ENCODE measurements at regions not wholly inside any gene's neighbourhood (a gene's known extent, or its start where the extent isn't known, plus 50 kb on each side); places are given as distances from the start of the nearest gene placed in this dataset.

- DNase-seq (ENCODE audit: low spot score): no peak
- TF ChIP-seq CTCF (IDR thresholded peaks at IDR 0.05): no peak
- no peak for ATAC-seq (ENCODE audit: low FRiP score)
Observed at GRCh38 chr21:41008351-41008750, 159.6 kb upstream of the BACE2 start.

- ATAC-seq (ENCODE audit: low FRiP score) (no peak), DNase-seq (ENCODE audit: low spot score) (no peak)
- no peak for TF ChIP-seq CTCF (IDR thresholded peaks at IDR 0.05)
Observed at GRCh38 chr21:41008974-41009373, 159.0 kb upstream of the BACE2 start.

DNA sequence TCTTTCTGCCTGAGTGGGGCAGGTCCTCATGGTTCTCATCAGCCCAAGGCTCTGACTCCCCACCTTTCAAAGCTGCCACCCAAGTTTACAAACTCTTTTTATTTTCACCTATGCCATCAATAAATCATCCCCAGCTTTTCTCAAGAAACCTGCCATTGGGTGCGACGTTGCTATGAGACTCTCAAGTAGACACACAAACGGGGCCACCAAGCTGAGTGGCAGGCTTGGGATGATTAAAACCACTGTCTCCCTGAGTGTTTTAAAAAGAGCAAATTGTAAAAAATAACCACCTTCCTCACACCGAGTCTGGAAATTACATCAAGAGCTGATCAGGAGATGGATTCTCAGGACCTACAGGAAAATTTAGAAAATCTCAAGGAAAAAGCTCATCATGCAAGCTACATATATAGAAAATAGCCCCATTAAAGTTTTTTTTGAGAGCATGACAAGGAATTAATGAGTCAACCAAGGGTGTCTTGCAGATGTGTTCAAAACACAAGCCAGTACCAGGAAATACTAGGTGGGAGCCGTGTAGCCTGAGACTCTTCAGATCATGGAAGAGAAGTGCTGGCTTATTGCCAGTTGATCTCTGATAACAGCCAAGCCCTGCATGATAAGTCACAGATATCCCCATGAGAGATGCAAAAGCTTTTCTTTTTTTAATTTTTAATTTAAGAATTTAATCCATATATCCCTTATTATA, 158.4 kb upstream of the BACE2 start:
- ATAC-seq (ENCODE audit: low FRiP score) (no peak), DNase-seq (ENCODE audit: low spot score) (no peak)
- no peak for TF ChIP-seq CTCF (IDR thresholded peaks at IDR 0.05)

DNA sequence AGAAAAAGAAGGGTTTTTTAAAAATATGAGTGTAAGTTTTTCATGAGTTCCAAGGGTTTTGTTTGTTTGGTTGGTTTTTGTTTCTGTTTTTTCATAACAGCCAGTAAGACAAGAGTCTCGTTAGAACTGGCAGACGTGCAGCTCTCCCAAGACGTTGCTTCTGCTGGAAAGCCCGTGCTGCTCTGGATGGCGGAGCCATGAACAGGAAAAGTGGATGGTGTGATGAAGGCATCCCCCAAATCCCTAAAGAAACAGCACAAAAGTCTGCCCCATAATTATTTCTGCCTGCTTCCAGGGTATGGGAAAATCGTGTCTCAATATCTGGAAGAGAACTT, 157.9 kb upstream of the BACE2 start:
- ATAC-seq (ENCODE audit: low FRiP score) (no peak), DNase-seq (ENCODE audit: low spot score) (no peak)
- no peak for TF ChIP-seq CTCF (IDR thresholded peaks at IDR 0.05)

DNA sequence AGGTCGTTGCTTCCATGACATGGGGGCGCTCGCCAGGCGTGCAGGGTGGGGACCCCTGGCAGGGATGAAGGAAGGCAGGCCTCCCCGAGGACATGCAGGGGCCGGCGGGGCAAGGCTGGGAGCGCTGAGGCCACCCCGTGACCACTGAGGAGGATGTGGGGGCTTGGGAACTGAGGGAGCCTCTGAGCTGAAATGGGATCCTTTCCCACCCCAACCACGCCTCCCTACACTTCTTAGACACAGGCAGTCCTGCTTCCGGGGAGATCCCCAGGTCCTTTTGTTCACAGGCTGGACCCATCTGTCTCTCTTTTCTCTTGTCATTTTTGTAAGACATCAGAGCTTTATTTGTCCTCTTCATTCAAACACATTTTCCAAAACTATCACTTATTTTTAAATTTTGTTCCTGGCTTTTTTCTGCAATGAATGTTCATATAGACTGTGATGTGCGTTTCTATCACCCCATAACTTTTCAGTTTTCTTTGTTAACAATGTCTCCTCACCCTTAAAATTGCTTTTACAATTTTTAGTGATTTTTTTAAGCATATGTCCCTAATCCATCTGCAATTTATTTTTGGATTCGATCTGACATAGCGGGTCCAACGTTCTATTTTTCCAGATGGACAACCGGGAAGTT, 156.7 kb upstream of the BACE2 start:
- TF ChIP-seq CTCF (IDR thresholded peaks at IDR 0.05): no peak
- DNase-seq (ENCODE audit: low spot score) (no peak), ATAC-seq (ENCODE audit: low FRiP score) (no peak)

DNA sequence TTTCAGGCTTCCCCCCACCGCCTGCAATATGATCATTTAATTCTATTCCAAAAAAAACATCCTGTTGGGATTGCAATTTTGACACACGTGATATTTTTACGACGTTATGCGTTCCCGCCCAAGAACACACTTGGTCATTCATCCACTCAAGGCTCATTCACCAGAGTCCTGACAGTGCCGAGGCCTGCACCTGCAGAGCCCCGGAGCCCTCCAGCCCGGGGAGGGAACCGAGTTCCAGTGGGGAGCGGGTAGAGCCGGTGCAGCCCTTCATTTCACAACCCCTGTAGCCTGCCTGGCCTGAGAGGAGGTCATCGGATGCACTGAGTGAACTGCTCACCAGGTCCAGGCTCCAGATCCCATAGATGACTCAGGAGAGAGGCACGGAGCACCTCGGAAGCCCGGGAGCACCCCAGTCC, 156.0 kb upstream of the BACE2 start:
- no peak for ATAC-seq (ENCODE audit: low FRiP score)
- DNase-seq (ENCODE audit: low spot score): no peak
- TF ChIP-seq CTCF (IDR thresholded peaks at IDR 0.05): no peak

DNA sequence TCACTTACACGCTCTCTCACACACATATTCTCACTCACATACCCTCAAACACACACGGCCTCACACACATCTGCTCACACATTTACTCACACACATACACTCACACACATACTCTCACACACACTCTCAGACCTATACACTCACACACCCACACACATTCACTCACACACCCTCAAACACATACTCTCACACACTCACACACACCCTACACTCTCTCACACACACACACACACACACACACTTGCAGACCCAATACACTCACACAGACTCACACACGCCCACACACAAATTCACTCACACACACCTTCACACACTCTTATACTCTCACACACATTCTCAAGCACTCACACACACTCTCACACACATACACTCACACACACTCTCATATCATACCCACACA, 155.5 kb upstream of the BACE2 start:
- TF ChIP-seq CTCF (IDR thresholded peaks at IDR 0.05): no peak
- DNase-seq (ENCODE audit: low spot score) (no peak), ATAC-seq (ENCODE audit: low FRiP score) (no peak)
